MG63 (cell line): ENCODE measurements at regions not wholly inside any gene's neighbourhood (a gene's known extent, or its start where the extent isn't known, plus 50 kb on each side); places are given as distances from the start of the nearest gene placed in this dataset.

Experiments
- DNase-seq: peaks from one replicate; pipeline ENCODE4 v3.0.0-alpha.2; 2020
- H3K27me3 ChIP-seq: fragments of 250-450 bp; sonication (Bioruptor Pico); 2 replicates; pipeline ENCODE4 v1.5.1; 2020; ENCODE audit warnings: mild to moderate bottlenecking, moderate library complexity
- H3K36me3 ChIP-seq: fragments of 250-450 bp; sonication (Bioruptor Pico); 2 replicates; pipeline ENCODE4 v1.5.1; 2020; ENCODE audit warnings: mild to moderate bottlenecking, moderate library complexity
- H3K4me3 ChIP-seq: fragments of 250-450 bp; sonication (Bioruptor Pico); 2 replicates; pipeline ENCODE4 v1.5.1; 2020; ENCODE audit warnings: mild to moderate bottlenecking, moderate library complexity
- H3K9me3 ChIP-seq: fragments of 250-450 bp; sonication (Bioruptor Pico); 2 replicates; pipeline ENCODE4 v1.5.1; 2020; ENCODE audit warnings: mild to moderate bottlenecking, moderate library complexity

- no peak overlapping the region for H3K4me3 ChIP-seq
- no peaks in the 10 kb centered on the region for H3K36me3 ChIP-seq
- H3K27me3 ChIP-seq = no peaks in the 10 kb centered on the region
- no peaks in the 10 kb centered on the region for H3K9me3 ChIP-seq
- no peak for DNase-seq
Observed at GRCh38 chr18:55128437-55128836, 169.2 kb upstream of the CCDC68 start.

- DNase-seq = peak; percentile 32
- Histone ChIP-seq H3K9me3 (peaks cover 2% of the 10 kb centered on the region; the same call in 1 of the 2 replicates), H3K27me3 (no peaks in the 10 kb centered on the region), H3K36me3 (no peaks in the 10 kb centered on the region), H3K4me3 (no peak overlapping the region)
Observed at GRCh38 chr18:55124078-55124763, 165.0 kb upstream of the CCDC68 start.

DNA sequence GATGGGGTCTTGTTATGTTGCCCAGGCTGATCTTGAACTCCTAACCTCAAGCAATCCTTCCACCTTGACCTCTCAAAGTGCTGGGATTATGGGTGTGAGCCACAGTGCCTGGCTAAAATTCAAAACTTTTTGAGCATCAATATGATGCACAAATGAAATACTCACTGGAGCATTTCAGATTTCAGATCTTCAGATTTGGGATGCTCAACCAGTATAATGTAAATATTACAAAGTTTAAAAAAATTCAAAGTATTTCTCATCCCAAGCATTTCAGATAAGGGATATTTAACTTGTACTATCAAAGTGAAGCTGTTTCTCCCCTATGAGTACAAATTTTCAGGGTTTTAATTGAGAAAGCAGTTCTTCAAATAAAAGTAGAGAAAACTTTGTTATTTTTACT is 164.1 kb upstream of the CCDC68 start:
- no peaks in the 10 kb centered on the region for H3K36me3 ChIP-seq
- peaks cover 2% of the 10 kb centered on the region; the same call in 1 of the 2 replicates for H3K9me3 ChIP-seq
- H3K27me3 ChIP-seq = no peaks in the 10 kb centered on the region
- H3K4me3 ChIP-seq = no peak overlapping the region
- DNase-seq = no peak

DNA sequence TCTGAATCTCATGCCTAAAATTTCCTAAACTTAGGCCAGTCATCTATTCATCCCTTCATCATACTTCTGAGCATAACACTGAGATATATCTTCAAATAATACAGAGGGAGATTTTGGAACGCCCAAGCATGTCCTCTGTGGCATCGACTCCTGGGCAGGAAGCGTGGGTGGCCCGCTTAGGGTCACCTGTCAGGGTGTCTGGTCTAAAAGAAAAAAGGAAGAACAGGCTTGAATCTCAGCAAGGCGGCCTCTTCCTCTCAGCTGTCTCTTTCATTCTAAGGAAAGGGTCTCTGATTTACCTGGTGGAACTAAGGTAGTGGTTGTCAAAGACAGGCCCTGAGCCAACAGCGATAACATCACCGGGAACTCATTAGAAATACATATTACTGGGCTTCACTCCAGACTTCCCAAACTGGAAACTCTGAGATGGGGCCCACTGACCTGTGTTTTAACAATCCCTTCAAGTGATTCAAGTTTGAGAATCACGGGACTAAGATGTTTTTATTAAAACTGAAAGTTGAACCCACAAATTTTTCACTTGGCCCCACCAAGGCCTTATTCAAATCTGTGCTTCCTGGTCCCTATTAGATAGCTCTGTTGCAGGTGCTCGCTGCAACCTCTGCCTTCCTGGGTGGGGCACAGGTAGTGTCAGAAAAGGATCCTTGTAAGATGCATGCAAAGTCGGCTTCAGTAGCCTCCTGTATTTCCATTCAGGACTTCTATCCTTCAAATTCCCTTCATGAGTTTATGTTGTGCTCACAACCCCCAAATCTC is 162.3 kb upstream of the CCDC68 start:
- Histone ChIP-seq H3K36me3 (no peaks in the 10 kb centered on the region), H3K9me3 (peaks cover 2% of the 10 kb centered on the region; the same call in 1 of the 2 replicates), H3K27me3 (no peaks in the 10 kb centered on the region), H3K4me3 (no peak overlapping the region)
- no peak for DNase-seq

GRCh38 chr18:55120896-55121295 is 161.6 kb upstream of the CCDC68 start:
- DNase-seq = no peak
- Histone ChIP-seq H3K36me3 (no peaks in the 10 kb centered on the region), H3K9me3 (peaks cover 2% of the 10 kb centered on the region; the same call in 1 of the 2 replicates), H3K27me3 (no peaks in the 10 kb centered on the region), H3K4me3 (no peak overlapping the region)

DNA sequence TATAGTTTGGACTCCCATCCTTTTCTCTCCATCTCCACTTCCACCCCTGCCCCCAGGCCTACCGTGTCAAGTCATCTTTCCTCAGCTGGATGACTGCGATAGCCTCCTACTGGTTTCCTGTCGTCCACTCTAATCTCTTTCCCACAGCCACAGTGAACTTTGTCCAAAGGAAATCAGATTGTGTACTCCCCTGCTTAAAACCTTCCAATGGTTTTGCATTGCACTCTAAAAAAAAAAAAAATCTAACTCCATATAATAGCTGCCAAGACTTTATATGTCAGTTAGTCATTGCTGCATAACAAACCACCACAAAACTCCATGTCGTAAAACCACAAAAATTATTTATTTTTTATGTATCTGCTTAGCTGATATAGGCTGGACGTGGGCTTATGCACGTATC is 160.2 kb upstream of the CCDC68 start:
- H3K36me3 ChIP-seq = no peaks in the 10 kb centered on the region
- H3K9me3 ChIP-seq = peaks cover 2% of the 10 kb centered on the region; the same call in 1 of the 2 replicates
- no peak for DNase-seq
- H3K4me3 ChIP-seq = no peak overlapping the region
- H3K27me3 ChIP-seq = no peaks in the 10 kb centered on the region

GRCh38 chr18:55119016-55119415 is 159.8 kb upstream of the CCDC68 start:
- no peak overlapping the region for H3K4me3 ChIP-seq
- peaks cover 2% of the 10 kb centered on the region; the same call in 1 of the 2 replicates for H3K9me3 ChIP-seq
- H3K27me3 ChIP-seq = no peaks in the 10 kb centered on the region
- no peak for DNase-seq
- no peaks in the 10 kb centered on the region for H3K36me3 ChIP-seq

DNA sequence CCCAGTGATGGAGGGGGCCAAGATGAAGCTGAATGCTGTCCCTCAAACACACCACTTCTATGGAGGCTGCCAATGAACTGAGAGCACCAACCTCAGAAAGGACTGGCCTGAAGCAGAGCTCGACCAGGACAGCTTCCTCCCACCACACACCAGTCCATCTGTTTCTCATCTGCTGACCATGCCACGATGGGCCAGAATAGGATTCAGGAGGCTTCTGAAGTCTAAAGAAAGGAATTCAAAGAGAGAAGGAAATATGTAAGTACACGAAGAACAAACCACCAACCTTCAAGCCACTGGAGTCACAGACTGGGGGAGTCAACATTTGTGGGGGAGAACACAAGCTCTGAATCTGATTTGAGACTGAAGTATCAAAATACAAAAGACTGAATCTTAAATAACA is 157.6 kb upstream of the CCDC68 start:
- peaks cover 2% of the 10 kb centered on the region; the same call in 1 of the 2 replicates for H3K9me3 ChIP-seq
- H3K4me3 ChIP-seq = no peak overlapping the region
- no peak for DNase-seq
- H3K27me3 ChIP-seq = no peaks in the 10 kb centered on the region
- no peaks in the 10 kb centered on the region for H3K36me3 ChIP-seq

DNA sequence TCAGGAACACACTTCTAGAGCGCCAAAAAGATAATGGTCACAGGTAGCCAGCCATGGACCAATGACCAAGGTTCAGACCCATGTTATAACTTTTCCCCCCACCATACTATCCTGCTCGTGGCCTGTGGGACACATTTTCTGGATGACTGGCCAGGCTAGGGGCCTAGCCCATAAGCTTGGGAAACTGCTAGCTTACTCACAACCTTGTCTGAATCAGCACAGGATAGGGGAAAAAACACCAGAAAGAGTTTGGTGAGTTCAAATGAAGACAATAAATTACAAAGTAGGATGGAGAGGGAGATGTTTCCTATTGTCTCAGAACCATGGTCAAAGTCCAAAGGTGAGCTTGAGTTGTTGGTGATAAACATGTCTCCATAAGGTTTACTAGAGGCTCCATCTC is 156.3 kb upstream of the CCDC68 start:
- Histone ChIP-seq H3K4me3 (no peak overlapping the region), H3K36me3 (no peaks in the 10 kb centered on the region), H3K9me3 (peaks cover 2% of the 10 kb centered on the region; the same call in 1 of the 2 replicates), H3K27me3 (no peaks in the 10 kb centered on the region)
- DNase-seq = no peak

DNA sequence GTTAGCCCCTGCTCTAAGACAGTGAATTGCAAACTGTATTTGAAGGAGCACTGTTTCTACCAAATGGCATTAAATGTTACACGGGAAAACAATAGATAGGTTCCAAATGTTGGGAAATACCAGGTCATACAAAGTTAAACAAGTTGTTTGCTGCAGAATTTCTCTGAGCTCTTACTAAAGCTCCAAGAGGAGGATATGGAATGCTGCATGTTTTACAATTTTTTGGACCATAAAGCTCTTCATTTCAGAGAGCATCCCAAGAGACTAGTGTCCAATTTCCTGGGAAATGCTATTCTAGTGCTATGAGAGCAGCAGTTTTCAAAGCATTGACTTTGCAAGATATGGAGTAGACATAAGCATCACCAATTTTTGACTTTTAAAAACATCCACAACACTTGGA is 155.6 kb upstream of the CCDC68 start:
- H3K4me3 ChIP-seq = no peak overlapping the region
- no peak for DNase-seq
- no peaks in the 10 kb centered on the region for H3K27me3 ChIP-seq
- H3K9me3 ChIP-seq = no peaks in the 10 kb centered on the region; the same call in 1 of the 2 replicates
- no peaks in the 10 kb centered on the region for H3K36me3 ChIP-seq

DNA sequence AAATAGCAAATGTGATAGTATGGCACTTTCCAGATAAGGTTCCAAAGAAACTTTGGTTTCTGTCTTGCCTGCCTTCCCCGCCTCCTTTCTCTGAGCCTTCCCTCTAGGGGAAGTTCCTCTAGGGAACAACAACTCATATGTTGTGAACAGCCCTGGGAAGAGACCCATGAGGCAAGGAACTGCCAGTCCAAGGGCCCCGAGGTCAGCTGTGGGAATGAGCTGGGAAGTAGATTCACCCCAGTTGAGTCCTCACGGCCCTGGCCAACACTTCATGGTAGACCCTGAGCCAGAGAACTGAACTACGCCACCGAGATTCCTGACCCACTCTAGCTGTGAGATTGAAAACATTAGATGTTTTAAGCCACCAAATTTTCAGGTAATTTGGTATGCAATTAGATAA is 154.5 kb upstream of the CCDC68 start:
- DNase-seq = no peak
- Histone ChIP-seq H3K4me3 (no peak overlapping the region), H3K9me3 (no peaks in the 10 kb centered on the region), H3K36me3 (no peaks in the 10 kb centered on the region), H3K27me3 (no peaks in the 10 kb centered on the region)

- Histone ChIP-seq H3K4me3 (no peak overlapping the region), H3K9me3 (no peaks in the 10 kb centered on the region), H3K27me3 (no peaks in the 10 kb centered on the region), H3K36me3 (no peaks in the 10 kb centered on the region)
- DNase-seq = no peak
Observed at GRCh38 chr18:55111271-55111670, 152.0 kb upstream of the CCDC68 start.

DNA sequence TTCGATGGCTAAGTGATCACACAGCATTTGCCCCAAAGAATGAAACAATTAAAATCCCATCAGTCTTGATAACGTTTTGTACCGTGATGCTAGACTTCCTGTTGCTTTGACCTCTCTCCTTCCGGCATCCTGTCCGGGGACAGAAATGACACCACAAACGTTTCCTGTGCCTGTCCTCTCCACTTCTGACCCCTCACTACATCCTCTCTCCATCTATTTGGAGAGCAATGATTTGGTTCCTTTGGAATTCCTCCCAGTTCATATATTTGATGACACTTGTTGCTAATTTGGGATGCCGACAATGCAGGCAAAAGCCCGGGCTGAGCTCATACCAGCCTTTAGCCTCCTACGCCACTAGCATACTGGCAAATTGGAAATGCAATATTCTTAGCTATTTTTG is 151.2 kb upstream of the CCDC68 start:
- Histone ChIP-seq H3K9me3 (no peaks in the 10 kb centered on the region), H3K27me3 (no peaks in the 10 kb centered on the region), H3K36me3 (no peaks in the 10 kb centered on the region), H3K4me3 (no peak overlapping the region)
- no peak for DNase-seq

DNA sequence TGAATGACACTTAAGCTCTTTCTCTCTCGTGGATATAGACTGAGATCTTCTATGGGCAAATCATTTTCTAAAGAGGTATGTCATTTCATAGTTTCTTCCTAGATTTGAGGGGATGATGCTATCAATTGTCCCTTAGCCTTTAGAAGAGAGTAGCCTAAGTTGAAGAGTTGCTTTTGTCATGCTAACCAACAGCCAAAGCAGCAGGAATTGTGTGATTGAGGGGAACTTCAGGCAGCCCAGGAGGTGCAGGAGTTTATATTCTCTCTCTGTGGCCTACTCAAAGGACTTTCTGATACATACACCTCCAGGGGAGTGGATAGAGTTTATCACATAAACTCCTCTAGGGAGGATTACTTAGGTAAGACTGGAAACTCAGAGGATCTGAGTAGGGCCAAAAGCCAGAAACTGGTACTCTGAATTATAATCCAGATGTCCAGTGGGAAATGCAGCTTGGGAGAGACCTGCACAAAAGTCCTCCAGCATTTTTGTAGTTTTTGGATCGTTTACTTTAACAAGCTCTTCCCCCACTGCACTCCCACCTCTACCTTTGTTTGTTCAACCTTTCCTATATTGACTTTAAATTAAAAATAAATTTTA is 150.7 kb upstream of the CCDC68 start:
- DNase-seq = no peak
- Histone ChIP-seq H3K4me3 (no peak overlapping the region), H3K9me3 (no peaks in the 10 kb centered on the region), H3K36me3 (no peaks in the 10 kb centered on the region), H3K27me3 (no peaks in the 10 kb centered on the region)

DNA sequence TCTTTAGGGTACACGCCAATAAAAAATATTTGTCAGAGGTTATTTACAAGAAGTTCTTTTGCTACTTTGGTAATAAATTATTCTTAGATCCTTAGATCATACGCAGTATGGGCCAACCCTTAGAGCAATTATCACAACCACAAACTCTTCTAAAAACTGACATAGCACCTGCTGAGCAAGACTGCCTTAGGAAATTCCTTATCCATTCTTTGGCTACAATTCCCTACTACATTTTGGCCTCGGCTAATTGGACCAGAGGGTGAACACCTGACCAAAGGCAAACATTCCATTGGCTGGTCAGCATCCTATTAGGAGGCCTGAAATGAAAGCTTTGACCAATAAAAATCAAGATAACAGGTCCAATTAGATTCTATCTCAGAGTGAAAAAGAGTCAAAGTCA is 147.6 kb upstream of the CCDC68 start:
- no peaks in the 10 kb centered on the region for H3K27me3 ChIP-seq
- no peak overlapping the region for H3K4me3 ChIP-seq
- H3K36me3 ChIP-seq = no peaks in the 10 kb centered on the region
- H3K9me3 ChIP-seq = no peaks in the 10 kb centered on the region
- DNase-seq = no peak

- H3K4me3 ChIP-seq = no peak overlapping the region
- DNase-seq = no peak
Observed at GRCh38 chr18:55106466-55106865, 147.2 kb upstream of the CCDC68 start.

DNA sequence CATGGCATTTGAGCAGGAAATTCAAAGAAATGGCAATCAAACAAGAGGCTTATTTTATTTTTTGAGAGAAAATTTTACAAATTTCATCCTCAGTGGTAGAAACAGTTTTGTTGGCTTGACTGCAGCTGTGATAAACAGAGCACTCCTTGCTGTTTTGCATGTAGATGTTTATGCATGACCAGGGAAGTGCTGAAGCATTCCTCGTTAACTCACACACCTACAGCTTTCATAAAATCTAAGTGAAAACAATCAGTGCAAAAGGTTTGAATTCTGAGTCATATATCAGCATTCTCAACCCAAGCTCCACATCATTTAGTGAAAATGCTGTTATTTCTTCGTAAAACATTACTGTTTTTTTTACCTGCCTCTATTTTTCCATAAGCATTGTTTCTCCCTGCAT is 146.6 kb upstream of the CCDC68 start:
- Histone ChIP-seq H3K4me3 (no peak overlapping the region), H3K9me3 (no peaks in the 10 kb centered on the region), H3K36me3 (no peaks in the 10 kb centered on the region), H3K27me3 (no peaks in the 10 kb centered on the region)
- no peak for DNase-seq

More at GRCh38 chr18:55106466-55106865, 147.2 kb upstream of the CCDC68 start:
- no peaks in the 10 kb centered on the region for H3K27me3 ChIP-seq
- no peaks in the 10 kb centered on the region for H3K9me3 ChIP-seq
- no peaks in the 10 kb centered on the region for H3K36me3 ChIP-seq
